ENCODE measurements at regions not wholly inside any gene's neighbourhood (a gene's known extent, or its start where the extent isn't known, plus 50 kb on each side); places are given as distances from the start of the nearest gene placed in this dataset.

DNA sequence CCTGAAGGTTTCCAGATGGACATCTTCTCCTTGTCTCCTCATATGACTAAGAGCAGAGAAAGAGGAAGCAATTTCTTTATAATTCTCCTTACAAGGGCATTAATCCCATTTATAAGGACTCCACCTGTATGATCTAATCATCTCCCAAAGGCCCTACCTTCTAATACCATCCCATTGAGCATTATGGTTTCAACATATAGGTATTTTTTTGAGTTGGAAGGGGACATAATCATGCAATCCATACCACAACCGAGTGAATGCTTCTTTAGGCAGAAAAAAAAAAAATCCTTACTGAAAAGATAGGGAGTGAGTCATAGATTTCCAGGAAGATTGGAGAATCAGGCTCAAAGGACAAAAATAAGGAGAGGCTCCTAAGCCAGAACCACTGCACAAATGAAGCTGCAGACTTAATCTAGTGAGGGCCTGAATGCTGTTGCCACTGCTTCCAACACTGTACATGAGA is 312.5 kb upstream of the HS3ST1 start:
- H3K36me3 ChIP-seq, result no peaks in the 10 kb centered on the region
- no peak for TF ChIP-seq POLR2A (IDR thresholded peaks at IDR 0.05)
- TF ChIP-seq, protein P1, sequence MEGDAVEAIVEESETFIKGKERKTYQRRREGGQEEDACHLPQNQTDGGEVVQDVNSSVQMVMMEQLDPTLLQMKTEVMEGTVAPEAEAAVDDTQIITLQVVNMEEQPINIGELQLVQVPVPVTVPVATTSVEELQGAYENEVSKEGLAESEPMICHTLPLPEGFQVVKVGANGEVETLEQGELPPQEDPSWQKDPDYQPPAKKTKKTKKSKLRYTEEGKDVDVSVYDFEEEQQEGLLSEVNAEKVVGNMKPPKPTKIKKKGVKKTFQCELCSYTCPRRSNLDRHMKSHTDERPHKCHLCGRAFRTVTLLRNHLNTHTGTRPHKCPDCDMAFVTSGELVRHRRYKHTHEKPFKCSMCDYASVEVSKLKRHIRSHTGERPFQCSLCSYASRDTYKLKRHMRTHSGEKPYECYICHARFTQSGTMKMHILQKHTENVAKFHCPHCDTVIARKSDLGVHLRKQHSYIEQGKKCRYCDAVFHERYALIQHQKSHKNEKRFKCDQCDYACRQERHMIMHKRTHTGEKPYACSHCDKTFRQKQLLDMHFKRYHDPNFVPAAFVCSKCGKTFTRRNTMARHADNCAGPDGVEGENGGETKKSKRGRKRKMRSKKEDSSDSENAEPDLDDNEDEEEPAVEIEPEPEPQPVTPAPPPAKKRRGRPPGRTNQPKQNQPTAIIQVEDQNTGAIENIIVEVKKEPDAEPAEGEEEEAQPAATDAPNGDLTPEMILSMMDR (IDR thresholded peaks at IDR 0.05), result no peak
- H3K4me1 ChIP-seq, result peaks cover 0 to 3% (median 0%) of the 10 kb centered on the region in 12 donors
- 61 to 87% (median 68%) methylated on average over 1 of the region's 1 CpG for WGBS, 4 donors
- no peak for DNase-seq
- H3K27ac ChIP-seq, result no peak overlapping the region
- no peak overlapping the region for H3K4me3 ChIP-seq
- ATAC-seq, result no peak
- intact Hi-C loops (cut with DNase I), result no loop called here
- no peaks in the 10 kb centered on the region for H3K9me3 ChIP-seq
- H3K27me3 ChIP-seq, result no peaks in the 10 kb centered on the region

DNA sequence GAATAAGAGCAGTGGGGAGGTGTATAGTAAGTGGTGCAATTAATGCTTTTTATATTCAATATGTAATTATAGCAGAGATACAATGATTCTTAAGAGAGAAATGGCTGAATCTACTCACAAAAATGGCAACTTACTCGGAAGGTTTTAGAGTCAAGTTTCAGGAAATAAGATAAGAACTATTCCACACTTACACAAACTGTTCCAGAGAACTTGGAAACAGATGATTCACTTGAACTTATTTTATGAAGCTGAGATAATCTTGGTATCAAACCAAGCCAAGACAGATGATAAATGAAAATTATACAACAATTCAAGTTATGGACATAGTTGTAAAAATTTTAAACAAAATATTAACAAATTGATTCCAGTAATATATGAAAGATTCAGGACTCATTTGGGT is 311.3 kb upstream of the HS3ST1 start:
- no peak for ATAC-seq
- 31 to 49% (median 34%) methylated on average over 1 of the region's 1 CpG for WGBS, 4 donors
- DNase-seq, result no peak
- no peaks in the 10 kb centered on the region for H3K36me3 ChIP-seq
- no peaks in the 10 kb centered on the region for H3K27me3 ChIP-seq
- H3K27ac ChIP-seq, result no peak overlapping the region
- no peak overlapping the region for H3K4me3 ChIP-seq
- H3K9me3 ChIP-seq, result no peaks in the 10 kb centered on the region
- peaks cover 0 to 3% (median 0%) of the 10 kb centered on the region in 12 donors for H3K4me1 ChIP-seq
- TF ChIP-seq, protein P1 (IDR thresholded peaks at IDR 0.05), result no peak
- no peak for TF ChIP-seq POLR2A (IDR thresholded peaks at IDR 0.05)
- intact Hi-C loops (cut with DNase I), result no loop called here

DNA sequence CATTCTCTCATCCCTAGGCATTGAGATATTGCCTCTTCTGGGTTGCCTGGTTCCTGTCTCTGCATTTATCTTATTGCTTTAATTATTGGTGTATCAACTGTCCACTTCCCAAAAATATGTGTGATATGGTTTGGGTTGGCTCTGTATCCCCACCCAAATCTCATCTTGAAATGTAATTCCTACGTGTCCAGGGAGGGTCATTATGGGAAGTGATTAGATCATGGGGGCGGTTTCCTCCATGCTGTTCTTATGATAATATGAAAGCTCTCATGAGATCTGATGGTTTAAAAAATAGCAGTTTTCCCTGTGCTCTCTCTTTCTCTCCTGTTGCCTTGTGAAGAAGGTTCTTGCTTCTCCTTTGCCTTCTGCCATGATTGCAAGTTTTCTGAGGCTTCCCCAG is 308.3 kb upstream of the HS3ST1 start:
- WGBS, 4 donors, result 53 to 64% (median 56%) methylated on average over 2 of the region's 2 CpGs
- Histone ChIP-seq H3K27me3 (no peaks in the 10 kb centered on the region), H3K27ac (no peak overlapping the region), H3K4me1 (peaks cover 0 to 3% (median 0%) of the 10 kb centered on the region in 12 donors), H3K36me3 (no peaks in the 10 kb centered on the region), H3K4me3 (no peak overlapping the region), H3K9me3 (no peaks in the 10 kb centered on the region)
- intact Hi-C loops (cut with DNase I), result no loop called here
- TF ChIP-seq, protein P1 (IDR thresholded peaks at IDR 0.05), result no peak
- no peak for TF ChIP-seq POLR2A (IDR thresholded peaks at IDR 0.05)
- DNase-seq (no peak), ATAC-seq (no peak)

DNA sequence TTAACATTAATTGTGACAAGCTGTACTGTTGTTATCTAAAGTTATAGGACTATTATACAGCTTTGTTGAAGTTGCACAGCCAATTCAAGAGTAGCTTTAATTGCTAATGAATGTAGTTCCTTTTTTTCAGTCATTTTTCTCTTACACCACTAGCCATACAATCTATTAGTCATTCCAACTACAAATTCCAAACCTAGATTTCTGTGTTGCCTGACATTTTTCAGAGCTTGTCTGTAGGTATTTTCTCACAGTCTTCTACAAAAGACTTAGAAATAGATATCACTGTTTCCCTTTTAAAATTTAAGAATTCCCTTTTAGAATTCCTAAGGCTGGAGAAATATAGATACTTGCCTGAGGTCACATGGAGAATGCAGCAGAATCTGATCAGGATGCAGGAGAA is 307.0 kb upstream of the HS3ST1 start:
- H3K9me3 ChIP-seq, result no peaks in the 10 kb centered on the region
- intact Hi-C loops (cut with DNase I), result no loop called here
- H3K4me3 ChIP-seq, result no peak overlapping the region
- TF ChIP-seq, protein P1 (IDR thresholded peaks at IDR 0.05), result no peak
- no peak for TF ChIP-seq POLR2A (IDR thresholded peaks at IDR 0.05)
- no peaks in the 10 kb centered on the region for H3K36me3 ChIP-seq
- H3K27ac ChIP-seq, result no peak overlapping the region
- no peaks in the 10 kb centered on the region for H3K27me3 ChIP-seq
- H3K4me1 ChIP-seq, result peaks cover 0 to 3% (median 0%) of the 10 kb centered on the region in 12 donors
- DNase-seq, result no peak
- ATAC-seq, result no peak

All from heart left ventricle (tissue), 16 donors.